ENCODE measurements at regions not wholly inside any gene's neighbourhood (a gene's known extent, or its start where the extent isn't known, plus 50 kb on each side); places are given as distances from the start of the nearest gene placed in this dataset.

DNA sequence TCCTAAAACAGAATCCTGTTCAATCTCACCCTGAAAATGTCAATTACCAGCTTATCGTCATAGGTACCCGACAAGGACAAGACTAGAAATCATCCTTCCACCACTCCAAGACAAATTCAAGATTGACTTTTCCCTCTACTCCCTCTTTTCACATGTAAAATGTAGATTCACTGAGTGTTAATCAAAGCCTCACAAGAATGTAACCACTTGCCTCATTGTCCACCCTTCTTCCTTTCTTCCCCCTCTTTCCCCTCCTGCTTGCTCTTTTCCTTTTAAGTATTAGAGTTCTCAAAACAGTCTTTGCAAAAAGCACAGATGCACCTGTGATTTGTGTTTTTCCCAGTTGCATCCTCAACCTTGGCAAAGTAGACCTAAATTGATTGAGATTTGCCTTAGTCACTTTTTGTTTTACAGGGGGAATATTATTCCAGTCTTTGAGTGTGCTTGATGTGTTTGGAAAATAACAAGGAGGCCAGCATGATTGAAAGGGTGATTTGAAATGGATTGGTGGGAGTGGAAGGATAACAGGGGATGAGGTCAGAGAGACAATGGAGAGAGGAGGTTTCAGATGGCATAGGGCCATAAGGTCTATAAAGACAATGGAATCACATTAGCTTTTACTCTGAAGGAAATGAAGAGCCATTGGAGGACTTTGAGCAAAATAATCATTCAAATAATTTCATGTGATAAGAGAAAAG lies 231.3 kb upstream of the TYRP1 start:
- no peak for DNase-seq (ENCODE audit: low read depth in 4 of 4, low spot score in 2 of 4)

DNA sequence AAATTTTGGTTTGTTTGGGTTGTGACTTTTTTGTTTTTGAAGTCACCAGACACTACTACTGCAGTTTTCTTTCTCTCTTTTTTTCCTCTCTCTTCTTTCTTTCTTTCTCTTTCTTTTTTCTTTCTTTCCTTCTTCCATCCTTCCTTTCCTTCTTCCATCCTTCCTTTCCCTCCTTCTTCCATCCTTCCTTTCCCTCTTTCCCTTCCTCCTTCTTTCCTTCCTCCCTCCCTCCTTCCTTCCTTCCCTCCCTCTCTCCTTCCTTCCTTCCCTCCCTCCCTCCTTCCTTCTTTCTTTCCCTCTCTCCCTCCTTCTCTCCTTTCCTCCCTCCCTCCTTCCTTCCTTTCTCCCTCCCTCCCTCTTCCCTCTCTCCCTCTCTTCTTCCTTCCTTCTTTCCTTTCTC lies 230.3 kb upstream of the TYRP1 start:
- DNase-seq (ENCODE audit: low read depth in 4 of 4, low spot score in 2 of 4) = no peak

DNA sequence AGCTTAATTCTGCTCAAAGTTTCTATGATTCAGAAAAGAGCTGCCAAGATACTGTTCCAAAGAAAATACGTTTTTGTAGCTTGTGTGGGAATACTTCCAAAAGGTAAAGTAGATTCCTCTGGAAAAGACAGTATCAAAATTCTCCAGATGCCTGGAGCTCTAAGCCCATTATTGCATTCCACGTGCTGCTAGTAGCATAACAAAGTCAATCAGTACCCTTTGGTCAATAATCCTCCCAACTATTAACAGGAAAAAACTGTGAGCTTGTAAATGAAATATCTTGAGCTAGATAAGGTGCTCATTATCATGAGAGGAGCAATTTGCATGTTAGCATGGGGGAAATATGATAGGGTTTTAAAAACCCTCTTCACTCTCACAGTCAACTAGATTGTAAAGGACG lies 229.5 kb upstream of the TYRP1 start:
- DNase-seq (ENCODE audit: low read depth in 4 of 4, low spot score in 2 of 4) = no peak

DNA sequence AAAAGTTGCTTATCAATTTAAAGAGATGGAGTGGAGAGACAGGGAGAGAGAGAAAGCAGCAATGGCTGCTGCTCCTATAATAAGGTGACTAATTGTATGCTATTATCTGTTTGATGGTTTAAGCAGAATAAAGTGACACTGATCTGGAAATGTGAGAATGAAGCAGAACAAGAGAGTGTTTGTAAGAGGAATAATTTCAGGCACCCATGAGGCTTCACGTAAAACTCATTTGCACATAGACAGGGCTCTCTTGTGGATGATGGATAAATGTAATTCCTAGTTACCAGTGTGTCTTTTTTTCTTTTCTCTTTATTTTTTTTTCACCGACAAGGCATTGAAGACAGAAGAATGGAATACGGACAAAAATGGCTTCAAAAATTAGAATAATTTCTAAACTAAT lies 228.8 kb upstream of the TYRP1 start:
- no peak for DNase-seq (ENCODE audit: low read depth in 4 of 4, low spot score in 2 of 4)

DNA sequence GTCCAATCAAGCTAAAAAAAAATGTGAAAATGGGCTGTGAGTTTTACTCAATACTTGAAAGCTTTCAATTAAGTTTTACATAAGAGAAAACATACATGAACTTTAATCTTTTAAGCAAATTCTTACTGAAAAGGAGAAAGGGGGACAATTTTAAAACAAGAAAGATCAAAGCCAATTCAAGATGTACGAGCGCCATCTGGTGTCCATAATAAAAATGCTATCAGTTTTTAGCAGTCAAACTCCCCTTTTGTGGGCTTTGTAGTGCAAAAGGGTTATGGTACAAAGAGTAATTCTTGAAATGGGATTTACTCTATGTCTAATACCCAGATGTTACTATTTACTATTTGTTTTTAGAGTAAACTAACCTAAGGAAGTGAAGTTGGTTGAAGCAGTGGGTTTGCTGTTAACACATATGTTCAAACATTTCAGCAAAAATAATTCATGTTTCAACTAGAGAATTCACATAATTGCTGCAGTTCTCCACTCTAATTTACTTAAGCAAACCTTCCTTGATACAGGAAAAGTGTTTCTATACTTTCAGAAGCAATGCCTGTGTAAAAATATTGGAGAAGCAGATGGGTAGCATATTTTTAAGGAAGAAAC lies 228.2 kb upstream of the TYRP1 start:
- peak in 3 of 4 donors; percentile 16 to 37 (median 22) for DNase-seq (ENCODE audit: low read depth in 4 of 4, low spot score in 2 of 4)

DNA sequence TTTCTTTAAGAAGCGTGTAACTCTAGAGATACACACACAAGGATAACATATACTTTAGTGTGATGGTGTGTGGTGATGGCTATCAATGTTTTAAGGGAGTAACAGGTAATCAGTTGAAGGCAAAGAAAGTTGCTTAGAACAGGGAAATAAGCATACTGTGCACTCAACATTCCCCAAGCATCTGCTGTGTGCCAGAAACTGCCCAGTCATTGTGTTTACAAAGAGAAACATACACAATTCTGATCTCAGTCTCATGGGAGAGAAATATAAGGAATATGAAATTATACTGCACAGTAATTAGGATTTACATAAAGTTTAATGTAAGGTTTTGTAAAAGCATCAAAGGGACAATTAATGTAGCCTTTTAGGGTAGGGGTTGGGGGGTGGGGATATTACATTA lies 224.1 kb upstream of the TYRP1 start:
- DNase-seq (ENCODE audit: low read depth in 4 of 4, low spot score in 2 of 4) = no peak

DNA sequence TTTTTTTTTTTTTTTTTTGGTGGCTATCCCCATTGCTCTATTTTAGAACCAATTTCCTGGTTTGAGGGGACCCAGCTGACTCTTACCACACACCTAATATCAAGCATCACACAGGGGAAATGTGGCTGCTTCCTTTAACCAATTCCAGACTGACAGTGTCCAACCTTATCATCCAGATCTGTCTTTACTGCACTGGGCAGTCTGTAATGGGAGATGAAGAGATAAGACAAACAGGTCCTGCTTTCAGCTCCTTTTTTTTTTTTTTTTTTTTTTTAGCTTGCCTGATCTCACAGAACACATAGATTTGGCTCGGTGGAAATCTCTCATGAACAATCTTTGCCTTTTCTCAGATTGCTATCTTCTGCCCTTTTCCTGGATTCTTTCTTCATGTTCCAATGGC lies 198.8 kb upstream of the TYRP1 start:
- DNase-seq (ENCODE audit: low read depth in 4 of 4, low spot score in 2 of 4) = no peak

DNA sequence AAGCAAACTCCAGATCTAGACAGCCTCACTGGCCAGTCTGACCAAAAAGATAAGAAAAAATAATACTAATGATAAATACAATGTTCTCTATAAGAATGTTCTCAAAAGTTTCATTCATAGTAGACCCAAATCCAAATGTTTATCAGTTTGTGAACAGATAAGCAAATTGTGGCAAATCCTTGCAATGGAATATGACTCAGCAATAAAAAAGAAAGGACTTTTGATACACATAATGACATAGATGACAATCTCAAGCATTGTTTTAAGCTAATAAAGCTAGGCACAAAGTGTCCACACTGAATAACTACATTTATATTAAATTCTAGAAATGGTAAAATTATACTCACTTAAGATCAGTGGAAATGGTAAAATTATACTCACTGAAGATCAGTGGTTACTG lies 195.4 kb upstream of the TYRP1 start:
- DNase-seq (ENCODE audit: low read depth in 4 of 4, low spot score in 2 of 4) = no peak

DNA sequence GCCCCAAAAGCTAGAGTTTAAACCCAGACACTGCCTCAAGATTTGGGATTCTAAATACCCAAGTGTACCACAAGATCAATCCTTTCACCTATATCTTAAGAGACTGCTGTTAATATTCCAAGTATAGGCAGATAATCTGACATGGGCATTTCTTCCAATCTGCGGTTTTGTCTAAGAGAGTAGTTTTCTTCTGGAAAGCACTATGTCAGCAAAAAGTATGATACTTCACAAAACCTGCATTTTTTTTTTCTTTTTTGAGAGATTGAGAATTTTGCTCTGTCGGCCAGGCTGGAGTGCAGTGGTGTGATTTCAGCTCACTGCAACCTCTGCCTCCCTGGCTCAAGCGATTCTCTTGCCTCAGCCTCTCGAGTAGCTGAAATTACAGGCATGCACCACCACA lies 190.7 kb upstream of the TYRP1 start:
- no peak for DNase-seq (ENCODE audit: low read depth in 4 of 4, low spot score in 2 of 4)

DNA sequence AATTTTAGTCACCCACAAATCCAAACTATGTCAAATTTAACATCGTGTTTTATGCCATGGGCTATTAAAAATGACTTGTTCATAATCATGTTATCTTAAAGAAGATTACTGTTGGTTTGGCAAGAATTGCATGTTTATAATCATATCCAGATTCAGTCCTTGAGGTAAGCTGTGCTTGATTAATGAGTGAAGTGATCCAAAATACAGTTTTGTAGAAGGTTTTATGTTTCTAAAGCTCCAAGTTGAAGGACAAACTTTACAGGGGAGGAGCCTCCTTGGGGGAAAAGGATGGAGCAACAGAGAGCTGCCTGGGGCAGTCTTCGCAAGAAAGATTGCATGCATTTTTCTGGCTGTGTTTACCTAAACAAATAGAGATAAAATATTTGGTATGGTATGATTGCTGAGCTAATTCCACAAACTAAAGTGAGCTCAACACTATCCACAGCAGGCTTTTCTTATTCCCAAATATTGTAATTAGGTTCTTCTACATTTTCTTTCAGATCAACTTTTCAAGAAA lies 189.5 kb upstream of the TYRP1 start:
- no peak for DNase-seq (ENCODE audit: low read depth in 4 of 4, low spot score in 2 of 4)

DNA sequence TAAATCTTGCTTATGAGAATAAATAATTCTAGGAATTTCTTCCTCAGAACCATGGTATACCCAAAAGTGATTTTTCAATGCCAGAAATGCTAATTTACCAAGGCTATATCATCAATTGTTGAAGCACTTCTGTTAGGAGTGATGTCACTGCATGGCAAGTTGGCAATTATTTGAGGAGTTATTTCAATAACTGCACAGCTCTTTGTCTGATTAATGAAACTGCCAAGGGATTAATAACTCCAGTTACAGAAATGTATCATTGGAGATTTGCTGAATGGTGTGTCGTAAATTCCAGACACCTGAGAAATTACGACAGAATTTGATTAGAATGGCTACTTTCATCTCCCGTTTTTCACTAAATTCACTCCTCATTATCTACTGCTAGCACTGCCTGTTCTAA lies 182.6 kb upstream of the TYRP1 start:
- no peak for DNase-seq (ENCODE audit: low read depth in 4 of 4, low spot score in 2 of 4)

DNA sequence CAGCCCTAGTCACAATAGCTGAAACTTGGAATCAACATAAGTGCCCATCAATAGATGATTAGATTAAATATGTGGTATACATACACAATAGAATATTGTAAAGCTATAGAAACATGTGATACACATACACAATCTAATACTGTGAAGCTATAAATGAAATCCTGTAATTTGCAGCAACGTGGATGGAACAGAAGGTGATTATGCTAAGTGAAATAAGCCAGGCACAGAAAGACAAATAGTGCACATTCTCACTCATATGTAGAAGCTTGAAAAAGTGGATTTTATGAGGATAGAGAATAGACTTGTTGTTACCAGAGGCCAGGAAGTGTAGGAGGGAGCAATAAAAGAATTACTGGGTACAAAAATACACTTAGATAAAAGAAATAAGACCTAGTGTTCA lies 181.5 kb upstream of the TYRP1 start:
- DNase-seq (ENCODE audit: low read depth in 4 of 4, low spot score in 2 of 4) = no peak

DNA sequence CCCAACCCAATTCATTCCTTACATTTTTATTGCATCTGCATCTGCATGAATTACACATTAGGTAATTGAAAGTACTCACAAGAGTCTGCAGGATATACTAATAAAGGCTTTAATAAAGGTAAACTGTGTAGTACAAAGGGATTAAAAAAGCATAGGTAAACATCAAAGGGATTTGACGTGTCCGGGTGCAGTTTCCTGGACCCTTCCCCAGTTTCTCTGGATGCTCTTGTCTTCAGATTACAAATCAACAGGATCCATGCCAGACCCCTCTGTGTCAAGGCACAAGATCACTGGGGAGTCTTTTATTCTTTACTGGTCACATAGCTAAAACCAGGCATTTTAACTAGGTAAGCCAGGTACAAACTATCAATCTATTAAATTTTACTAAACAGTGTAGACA lies 177.2 kb upstream of the TYRP1 start:
- DNase-seq (ENCODE audit: low read depth in 4 of 4, low spot score in 2 of 4) = no peak

DNA sequence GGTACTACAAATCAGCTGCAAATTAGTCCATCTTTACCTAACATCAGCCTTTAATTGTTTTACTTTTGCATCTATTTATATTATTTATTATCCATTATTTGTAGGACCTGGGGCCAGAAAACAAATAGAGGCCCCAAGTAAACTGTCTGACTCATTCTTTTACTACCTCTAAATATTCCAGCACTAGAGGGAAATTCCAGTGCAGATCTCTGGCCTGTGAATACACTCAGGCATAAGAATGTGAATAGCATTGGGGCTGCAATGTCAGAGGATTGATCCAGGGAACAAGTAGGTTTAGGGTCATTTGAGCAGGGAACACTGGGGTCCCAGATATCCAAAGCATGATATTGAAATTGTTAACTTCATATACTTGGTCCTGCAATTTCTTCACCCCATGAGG lies 176.6 kb upstream of the TYRP1 start:
- DNase-seq (ENCODE audit: low read depth in 4 of 4, low spot score in 2 of 4) = no peak

DNA sequence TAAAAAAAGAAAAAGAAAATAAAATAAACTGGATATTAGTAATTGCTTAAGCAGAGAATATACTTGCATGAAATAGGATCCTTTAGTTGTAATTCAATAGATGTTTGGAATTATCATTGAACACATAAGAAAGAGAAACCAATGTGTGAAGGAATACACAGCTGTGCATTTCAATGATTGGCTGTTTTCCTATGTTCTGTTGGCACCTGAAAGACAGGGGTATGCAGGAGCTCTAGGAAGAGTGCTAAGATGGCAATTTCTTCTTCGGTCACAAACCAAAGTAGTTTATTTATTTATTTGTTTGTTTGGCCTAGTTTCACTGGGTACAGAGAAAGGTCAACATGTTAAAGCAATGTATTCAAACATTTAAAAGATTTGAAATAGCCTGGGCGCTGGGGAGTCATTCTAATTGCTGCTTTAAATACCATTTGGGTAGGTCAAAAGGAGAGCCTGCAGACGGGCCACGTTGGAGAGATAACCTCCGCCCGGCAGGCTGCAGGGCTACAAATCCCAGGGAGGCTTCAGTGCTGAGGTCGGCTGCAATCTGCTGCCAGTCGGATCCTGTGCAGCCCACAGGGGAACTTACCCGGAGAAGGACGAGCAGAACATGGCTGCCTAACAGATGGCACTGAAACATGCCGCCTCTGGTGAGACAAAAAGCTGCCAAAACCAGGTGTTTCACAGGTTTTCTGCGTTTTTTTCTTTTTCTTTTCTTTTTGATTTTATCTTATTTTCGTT lies 154.2 kb upstream of the TYRP1 start:
- no peak for DNase-seq (ENCODE audit: low read depth in 4 of 4, low spot score in 2 of 4)

DNA sequence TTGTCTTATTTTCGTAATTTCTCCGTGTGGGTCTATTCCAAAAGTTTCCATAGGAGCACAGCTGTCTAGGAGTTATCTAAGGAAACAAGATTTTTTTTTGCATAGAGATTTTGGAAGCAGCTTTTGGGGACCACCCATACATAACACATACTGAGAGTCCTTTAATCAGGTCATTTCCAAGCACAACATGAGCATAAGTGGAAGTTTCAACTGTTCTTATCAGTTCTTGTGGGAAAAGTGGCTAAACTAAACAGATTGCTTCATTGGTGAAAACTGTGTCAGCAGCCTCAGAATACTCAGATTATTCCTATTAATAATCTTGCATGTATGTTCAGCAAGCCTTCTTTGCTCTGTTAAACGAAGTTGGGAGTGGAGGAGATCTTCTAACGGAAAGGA lies 153.6 kb upstream of the TYRP1 start:
- DNase-seq (ENCODE audit: low read depth in 4 of 4, low spot score in 2 of 4) = no peak

DNA sequence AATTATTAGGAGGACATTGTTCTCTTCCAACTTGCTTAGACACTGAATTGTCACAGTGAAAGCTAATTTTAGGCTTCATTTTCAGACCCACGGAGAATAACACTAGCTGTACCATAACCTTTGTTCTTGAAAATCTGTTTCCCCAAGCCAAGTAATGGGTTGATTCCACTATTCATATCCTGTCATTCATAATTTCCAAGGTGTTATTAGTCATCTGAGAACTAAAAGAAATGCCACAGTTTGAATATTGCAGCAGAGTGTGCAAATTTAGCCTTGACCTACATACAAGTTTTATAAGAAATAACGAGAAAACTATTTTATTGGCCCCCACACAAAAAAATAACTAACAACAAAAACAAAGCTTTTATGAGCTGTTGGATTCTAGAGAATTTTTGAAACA lies 148.5 kb upstream of the TYRP1 start:
- DNase-seq (ENCODE audit: low read depth in 4 of 4, low spot score in 2 of 4) = no peak

DNA sequence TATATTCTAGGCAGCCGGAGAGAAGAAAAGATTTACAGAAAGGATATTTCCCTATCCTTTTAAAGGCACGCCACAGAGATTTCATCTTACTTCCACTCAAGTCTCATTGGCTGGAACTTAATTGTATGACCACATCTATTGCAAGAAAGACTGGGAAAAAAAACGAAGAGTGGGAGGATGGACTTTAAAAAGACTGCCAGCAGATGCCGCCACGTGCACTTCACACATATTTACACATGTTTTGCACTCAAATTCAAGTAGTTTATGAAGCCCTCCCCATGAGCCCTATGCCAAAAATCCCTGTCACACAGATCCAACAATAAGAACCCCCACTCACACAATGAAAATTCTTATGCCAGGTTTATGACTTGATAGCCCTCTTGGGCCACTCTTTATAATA lies 138.5 kb upstream of the TYRP1 start:
- no peak for DNase-seq (ENCODE audit: low read depth in 4 of 4, low spot score in 2 of 4)

DNA sequence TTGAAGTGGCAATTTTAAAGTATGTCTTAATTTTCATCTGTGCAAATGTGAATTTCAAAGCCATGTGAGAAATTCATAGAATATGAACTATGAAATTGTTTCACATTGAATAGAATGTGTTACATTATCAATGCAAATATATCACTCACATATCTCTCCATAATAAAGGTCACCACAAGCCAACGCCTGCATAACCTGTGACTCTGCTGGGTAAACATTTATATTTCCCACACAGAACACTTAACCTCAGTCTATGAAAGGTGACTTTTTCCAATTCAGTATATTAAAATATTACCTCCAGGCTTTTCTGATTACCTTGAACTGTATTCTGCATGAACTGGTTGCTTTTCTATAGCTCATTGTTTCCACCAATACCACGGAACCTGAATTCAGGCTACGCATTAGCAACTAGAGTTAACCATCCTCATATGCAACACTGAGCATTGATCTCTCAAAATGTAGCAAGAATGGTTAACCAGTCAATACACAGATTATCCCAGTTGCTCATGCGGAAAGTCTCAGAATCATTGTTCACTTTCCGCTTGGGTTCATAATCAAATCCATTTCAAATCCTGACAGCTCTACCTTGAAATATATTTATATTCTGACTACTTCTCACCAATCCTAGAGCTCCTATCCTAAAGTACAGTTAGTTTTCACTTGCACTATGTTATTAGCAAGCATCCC lies 126.6 kb upstream of the TYRP1 start:
- DNase-seq (ENCODE audit: low read depth in 4 of 4, low spot score in 2 of 4) = no peak

DNA sequence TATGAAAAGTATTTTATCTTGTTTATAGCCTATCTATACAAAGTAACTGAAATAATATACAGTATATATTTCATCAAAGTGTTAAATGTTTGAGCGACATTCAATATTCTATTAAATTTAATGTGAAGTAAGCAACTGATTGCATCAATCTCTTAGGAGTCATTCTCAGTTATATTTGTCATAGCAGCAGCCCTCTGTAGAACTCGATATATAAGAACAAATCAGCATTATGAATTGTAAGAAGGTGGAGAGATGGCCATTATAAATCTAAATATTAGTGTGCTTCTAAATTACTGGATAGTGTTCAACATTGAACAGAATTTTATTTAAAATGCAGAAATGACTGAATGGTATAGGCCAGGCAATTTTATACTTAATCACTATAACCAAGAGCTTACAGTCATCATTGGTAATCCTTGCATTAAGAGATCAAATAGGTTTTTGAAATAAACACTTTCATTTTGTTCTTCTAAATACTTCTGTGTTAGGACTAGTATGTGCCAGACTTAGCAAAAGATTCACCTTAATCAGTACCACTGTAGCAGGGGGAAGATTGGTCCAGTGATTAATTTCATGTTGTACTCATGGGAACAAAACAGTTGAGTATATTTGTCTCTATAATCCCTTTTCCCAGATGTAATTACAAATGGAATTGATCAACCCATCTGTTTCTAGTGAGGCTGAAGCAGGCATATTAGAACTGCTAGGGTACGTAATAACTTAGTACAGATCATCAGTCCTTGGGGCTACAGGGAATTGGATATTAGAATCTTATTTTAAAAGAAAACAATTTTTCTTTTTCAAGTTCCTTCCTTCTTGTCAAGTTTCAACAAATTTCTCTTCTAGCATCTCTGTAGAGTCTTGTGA lies 108.3 kb upstream of the TYRP1 start:
- no peak for DNase-seq (ENCODE audit: low read depth in 4 of 4, low spot score in 2 of 4)
